ENCODE measurements at regions not wholly inside any gene's neighbourhood (a gene's known extent, or its start where the extent isn't known, plus 50 kb on each side); places are given as distances from the start of the nearest gene placed in this dataset.

GRCh38 chr4:9602389-9602914 is 158.2 kb downstream of the DEFB131A start:
- TF ChIP-seq, protein P1, sequence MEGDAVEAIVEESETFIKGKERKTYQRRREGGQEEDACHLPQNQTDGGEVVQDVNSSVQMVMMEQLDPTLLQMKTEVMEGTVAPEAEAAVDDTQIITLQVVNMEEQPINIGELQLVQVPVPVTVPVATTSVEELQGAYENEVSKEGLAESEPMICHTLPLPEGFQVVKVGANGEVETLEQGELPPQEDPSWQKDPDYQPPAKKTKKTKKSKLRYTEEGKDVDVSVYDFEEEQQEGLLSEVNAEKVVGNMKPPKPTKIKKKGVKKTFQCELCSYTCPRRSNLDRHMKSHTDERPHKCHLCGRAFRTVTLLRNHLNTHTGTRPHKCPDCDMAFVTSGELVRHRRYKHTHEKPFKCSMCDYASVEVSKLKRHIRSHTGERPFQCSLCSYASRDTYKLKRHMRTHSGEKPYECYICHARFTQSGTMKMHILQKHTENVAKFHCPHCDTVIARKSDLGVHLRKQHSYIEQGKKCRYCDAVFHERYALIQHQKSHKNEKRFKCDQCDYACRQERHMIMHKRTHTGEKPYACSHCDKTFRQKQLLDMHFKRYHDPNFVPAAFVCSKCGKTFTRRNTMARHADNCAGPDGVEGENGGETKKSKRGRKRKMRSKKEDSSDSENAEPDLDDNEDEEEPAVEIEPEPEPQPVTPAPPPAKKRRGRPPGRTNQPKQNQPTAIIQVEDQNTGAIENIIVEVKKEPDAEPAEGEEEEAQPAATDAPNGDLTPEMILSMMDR (IDR thresholded peaks at IDR 0.05), result no peak
- TF ChIP-seq POLR2A (IDR thresholded peaks at IDR 0.05), result no peak
